CD4-positive, alpha-beta memory T cell (primary cell): ENCODE measurements at regions not wholly inside any gene's neighbourhood (a gene's known extent, or its start where the extent isn't known, plus 50 kb on each side); places are given as distances from the start of the nearest gene placed in this dataset.
A peak's percentile ranks its signal among the peaks of the same experiment; 100 is the strongest.
"Not testable (repeated sequence)": the region's sequence is repeated elsewhere in the genome, so short reads cannot be mapped to it uniquely, and the experiment has no call there.

ENCODE experiments used
- CTCF ChIA-PET: fragments of 350-600 bp; sonication (Branson Sonifier 250); formaldehyde crosslinking; loops from one replicate; lab custom pipeline; 2021; ENCODE audit warnings: inconsistent platforms; ENCODE audit not compliant: partially characterized antibody; lab: Charles Lee
- POLR2A ChIA-PET: fragments of 350-600 bp; sonication (Branson Sonifier 250); formaldehyde crosslinking; loops from one replicate; lab custom pipeline; 2021; ENCODE audit not compliant: partially characterized antibody; lab: Charles Lee
- DNase-seq, 5 donors: peaks; one replicate each; pipeline versions ENCODE4 v3.0.0 to v3.0.0-alpha.2; 2020 to 2022; ENCODE audit warnings: mixed read lengths in 1 of 5
- H3K27ac ChIP-seq: one replicate; pipeline ENCODE4 v1.7.0; 2013; ENCODE audit warnings: low read depth, low read length
- H3K27me3 ChIP-seq: 2 replicates; pipeline ENCODE4 v1.7.0; 2013; ENCODE audit warnings: mild to moderate bottlenecking, low read length, moderate library complexity; ENCODE audit not compliant: insufficient read depth
- H3K36me3 ChIP-seq: 2 replicates; pipeline ENCODE4 v1.7.0; 2013; ENCODE audit warnings: mild to moderate bottlenecking, low read length, moderate library complexity; ENCODE audit not compliant: insufficient read depth
- H3K4me1 ChIP-seq: 2 replicates; pipeline ENCODE4 v1.7.0; 2013; ENCODE audit warnings: mild to moderate bottlenecking, low read length, moderate library complexity; ENCODE audit not compliant: insufficient read depth
- H3K4me3 ChIP-seq, 2 donors: one replicate each; pipeline ENCODE4 v1.7.0; 2013; ENCODE audit warnings: low read length in 2 of 2, mild to moderate bottlenecking in 1 of 2
- H3K9me3 ChIP-seq, 2 donors: one replicate each; pipeline ENCODE4 v1.7.0; 2013; ENCODE audit warnings: low read length in 2 of 2, control low read depth in 1 of 2; ENCODE audit not compliant: control insufficient read depth in 1 of 2
- H3K27ac Mint-ChIP-seq, 7 donors: one replicate each; pipeline ENCODE4 v1.8.0; 2020 to 2021; ENCODE audit warnings: mixed read lengths in 7 of 7, mild to moderate bottlenecking in 6 of 7, inconsistent platforms in 3 of 7, moderate library complexity in 3 of 7
- H3K27me3 Mint-ChIP-seq, 2 donors: one replicate each; pipeline ENCODE4 v1.8.0; 2020 to 2021; ENCODE audit warnings: mixed read lengths in 2 of 2
- H3K36me3 Mint-ChIP-seq, 2 donors: one replicate each; pipeline ENCODE4 v1.8.0; 2020 to 2021; ENCODE audit warnings: mixed read lengths in 2 of 2, inconsistent platforms in 1 of 2, mild to moderate bottlenecking in 1 of 2
- H3K4me1 Mint-ChIP-seq, 4 donors: one replicate each; pipeline ENCODE4 v1.8.0; 2020 to 2021; ENCODE audit warnings: mixed read lengths in 4 of 4, mild to moderate bottlenecking in 1 of 4
- H3K4me3 Mint-ChIP-seq, 8 donors: one replicate each; pipeline ENCODE4 v1.8.0; 2020 to 2021; ENCODE audit warnings: mixed read lengths in 8 of 8, mild to moderate bottlenecking in 7 of 8, moderate library complexity in 6 of 8, inconsistent platforms in 3 of 8
- H3K9me3 Mint-ChIP-seq, 8 donors: one replicate each; pipeline ENCODE4 v1.8.0; 2020 to 2021; ENCODE audit warnings: mixed read lengths in 8 of 8, mild to moderate bottlenecking in 5 of 8, inconsistent platforms in 3 of 8, moderate library complexity in 1 of 8
- intact Hi-C: fragments of 100-400 bp; cut with micrococcal nuclease; formaldehyde crosslinking; loops from one replicate; pipeline ENCODE4 v1.15.1; 2023

DNA sequence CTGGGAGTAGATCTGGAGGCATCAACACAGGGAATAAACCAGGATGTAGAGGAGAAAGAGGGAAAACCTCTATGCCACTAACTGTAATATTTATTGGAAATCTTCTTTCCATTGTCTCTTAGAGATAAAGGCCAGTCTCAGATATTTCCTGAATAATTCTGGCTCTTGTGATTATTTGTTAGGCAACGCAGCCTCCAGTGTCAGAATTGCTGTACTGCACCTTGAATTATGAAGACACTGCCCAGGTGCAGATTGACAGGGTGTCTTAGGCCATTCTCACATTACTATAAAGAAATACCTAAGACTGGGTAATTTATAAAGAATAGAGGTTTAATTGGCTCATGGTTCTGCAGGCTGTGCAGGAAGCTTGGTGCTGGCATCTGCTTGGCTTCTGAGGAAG lies 100.7 kb upstream of the ZDHHC15 start:
- Histone ChIP-seq H3K9me3 (no peaks in the 10 kb centered on the region), H3K36me3 (no peaks in the 10 kb centered on the region), H3K27me3 (no peaks in the 10 kb centered on the region), H3K27ac (no peak overlapping the region), H3K4me1 (no peaks in the 10 kb centered on the region), H3K4me3 (no peak overlapping the region)
- no peaks in the 10 kb centered on the region for H3K36me3 Mint-ChIP-seq
- no peaks in the 10 kb centered on the region for H3K27me3 Mint-ChIP-seq
- no peak overlapping the region for H3K4me3 Mint-ChIP-seq
- intact Hi-C loops: no loop called here
- peaks cover 0 to 5% (median 0%) of the 10 kb centered on the region in 8 donors for H3K9me3 Mint-ChIP-seq
- H3K27ac Mint-ChIP-seq: no peak overlapping the region
- H3K4me1 Mint-ChIP-seq: no peaks in the 10 kb centered on the region
- CTCF ChIA-PET: no interaction called here
- POLR2A ChIA-PET: no interaction called here
- no peak for DNase-seq

- no peak for DNase-seq
- Histone ChIP-seq H3K9me3 (no peaks in the 10 kb centered on the region), H3K27ac (no peak overlapping the region), H3K36me3 (no peaks in the 10 kb centered on the region), H3K4me1 (no peaks in the 10 kb centered on the region), H3K27me3 (no peaks in the 10 kb centered on the region), H3K4me3 (no peak overlapping the region)
- Mint-ChIP-seq H3K4me3 (no peak overlapping the region), H3K27me3 (no peaks in the 10 kb centered on the region), H3K4me1 (no peaks in the 10 kb centered on the region), H3K9me3 (peaks cover 0 to 4% (median 1%) of the 10 kb centered on the region in 8 donors), H3K36me3 (peaks cover 4% of the 10 kb centered on the region in 2 donors), H3K27ac (no peak overlapping the region)
- ChIA-PET CTCF (no interaction called here), POLR2A (no interaction called here)
- intact Hi-C loops: loop anchor here (10.0 kb wide), 2 partner anchors 645 to 685 kb away; partner anchors contain the start of gene NEXMIF
Measured at GRCh38 chrX:75609406-75609805, 86.6 kb upstream of the ZDHHC15 start.

DNA sequence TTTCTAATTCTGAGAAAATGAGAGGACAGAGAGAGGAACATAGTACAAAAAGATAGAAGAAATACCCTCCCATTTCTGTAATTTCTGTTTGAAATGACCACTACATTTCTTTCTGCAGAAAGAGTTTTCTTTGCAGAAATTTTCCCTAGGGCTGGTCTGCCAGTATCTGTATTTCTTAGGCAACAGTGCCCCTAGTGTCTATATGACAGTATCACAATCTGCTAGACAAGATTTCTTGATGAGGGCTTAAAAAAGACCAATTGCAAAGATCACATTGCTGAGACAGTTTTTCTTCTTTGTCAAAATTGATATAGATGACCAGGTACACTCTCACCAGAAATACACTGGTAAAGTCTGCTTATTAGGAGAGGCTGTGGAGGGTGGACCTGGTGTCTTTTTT lies 81.0 kb upstream of the ZDHHC15 start:
- H3K9me3 Mint-ChIP-seq: no peaks in the 10 kb centered on the region
- Histone ChIP-seq H3K4me3 (no peak overlapping the region), H3K27ac (no peak overlapping the region), H3K27me3 (no peaks in the 10 kb centered on the region), H3K4me1 (no peaks in the 10 kb centered on the region), H3K9me3 (no peaks in the 10 kb centered on the region), H3K36me3 (no peaks in the 10 kb centered on the region)
- intact Hi-C loops: loop anchor here (2.0 to 10.0 kb wide), 4 partner anchors 651 to 1221 kb away; partner anchors contain the start of gene NEXMIF
- ChIA-PET POLR2A (no interaction called here), CTCF (no interaction called here)
- H3K4me1 Mint-ChIP-seq: no peaks in the 10 kb centered on the region
- no peak overlapping the region for H3K4me3 Mint-ChIP-seq
- no peaks in the 10 kb centered on the region for H3K36me3 Mint-ChIP-seq
- DNase-seq: peak in 4 of 5 donors; percentile 26 to 35 (median 30)
- peaks cover 0 to 2% of the 10 kb centered on the region in 2 donors for H3K27me3 Mint-ChIP-seq
- H3K27ac Mint-ChIP-seq: no peak overlapping the region

DNA sequence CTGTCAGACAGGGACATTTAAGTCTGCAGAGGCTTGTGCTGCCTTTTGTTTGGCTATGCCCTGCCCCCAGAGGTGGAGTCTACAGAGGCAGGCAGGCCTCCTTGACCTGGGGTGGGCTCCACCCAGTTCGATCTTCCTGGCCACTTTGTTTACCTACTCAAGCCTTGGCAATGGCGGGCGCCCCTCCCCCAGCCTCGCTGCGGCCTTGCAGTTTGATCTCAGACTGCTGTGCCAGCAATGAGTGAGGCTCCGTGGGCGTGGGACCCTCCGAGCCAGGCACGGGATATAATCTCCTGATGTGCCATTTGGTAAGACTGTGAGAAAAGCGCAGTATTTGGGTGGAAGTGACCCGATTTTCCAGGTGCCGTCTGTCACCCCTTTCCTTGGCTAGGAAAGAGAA lies 79.2 kb upstream of the ZDHHC15 start:
- H3K27ac ChIP-seq, H3K4me3 Mint-ChIP-seq, H3K27ac Mint-ChIP-seq, POLR2A ChIA-PET, H3K27me3 Mint-ChIP-seq, H3K36me3 ChIP-seq, CTCF ChIA-PET, H3K4me3 ChIP-seq, H3K27me3 ChIP-seq, H3K4me1 Mint-ChIP-seq, H3K9me3 ChIP-seq, H3K9me3 Mint-ChIP-seq, H3K36me3 Mint-ChIP-seq, DNase-seq, H3K4me1 ChIP-seq: not testable (repeated sequence)
- intact Hi-C loops: loop anchor here (5.0 to 10.0 kb wide), 3 partner anchors 653 to 1050 kb away; partner anchors contain the start of gene NEXMIF

DNA sequence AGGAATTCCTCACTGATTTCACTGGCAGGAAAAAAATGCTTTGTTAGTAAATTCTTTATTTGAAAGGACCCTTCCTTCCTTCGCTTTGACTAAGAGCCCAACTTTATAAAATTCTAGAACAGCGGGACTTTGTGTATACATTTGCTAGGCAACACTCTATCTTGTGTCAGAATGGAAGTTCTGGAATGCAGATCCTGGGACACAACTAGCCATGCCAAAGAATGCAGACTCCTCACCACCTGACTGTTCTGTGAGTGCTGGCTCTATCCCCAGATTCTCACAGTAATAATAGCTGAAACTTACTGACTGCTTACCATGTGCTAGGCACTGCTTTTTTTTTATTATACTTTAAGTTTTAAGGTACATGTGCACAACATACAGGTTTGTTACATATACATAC lies 73.3 kb upstream of the ZDHHC15 start:
- ChIA-PET POLR2A (no interaction called here), CTCF (no interaction called here)
- Histone ChIP-seq H3K9me3 (no peaks in the 10 kb centered on the region), H3K36me3 (no peaks in the 10 kb centered on the region), H3K27ac (no peak overlapping the region), H3K4me3 (no peak overlapping the region), H3K27me3 (no peaks in the 10 kb centered on the region), H3K4me1 (no peaks in the 10 kb centered on the region)
- Mint-ChIP-seq H3K27ac (no peak overlapping the region), H3K4me3 (no peak overlapping the region), H3K27me3 (peaks cover 0 to 2% of the 10 kb centered on the region in 2 donors), H3K36me3 (no peaks in the 10 kb centered on the region), H3K9me3 (peaks cover 0 to 8% (median 2%) of the 10 kb centered on the region in 8 donors), H3K4me1 (no peaks in the 10 kb centered on the region)
- no peak for DNase-seq
- intact Hi-C loops: no loop called here

- H3K4me1 Mint-ChIP-seq, H3K27me3 Mint-ChIP-seq, POLR2A ChIA-PET, H3K9me3 ChIP-seq, H3K4me1 ChIP-seq, H3K27ac ChIP-seq, DNase-seq, intact Hi-C loops, H3K4me3 ChIP-seq, H3K36me3 ChIP-seq, H3K36me3 Mint-ChIP-seq, H3K27me3 ChIP-seq, H3K27ac Mint-ChIP-seq, CTCF ChIA-PET, H3K4me3 Mint-ChIP-seq: not testable (repeated sequence)
- peaks cover 0 to 17% (median 4%) of the 10 kb centered on the region in 8 donors for H3K9me3 Mint-ChIP-seq
Measured at GRCh38 chrX:75593186-75593585, 70.3 kb upstream of the ZDHHC15 start.

GRCh38 chrX:75582511-75582910 lies 59.7 kb upstream of the ZDHHC15 start:
- H3K4me1 ChIP-seq: no peaks in the 10 kb centered on the region
- no peaks in the 10 kb centered on the region for H3K27me3 ChIP-seq
- POLR2A ChIA-PET: no interaction called here
- intact Hi-C loops: no loop called here
- DNase-seq: no peak
- Mint-ChIP-seq H3K4me1 (no peaks in the 10 kb centered on the region), H3K36me3 (peaks cover 0 to 4% of the 10 kb centered on the region in 2 donors), H3K27ac (no peak overlapping the region), H3K4me3 (no peak overlapping the region), H3K27me3 (no peaks in the 10 kb centered on the region), H3K9me3 (peaks cover 0 to 6% (median 0%) of the 10 kb centered on the region in 8 donors)
- no peaks in the 10 kb centered on the region for H3K36me3 ChIP-seq
- no peaks in the 10 kb centered on the region for H3K9me3 ChIP-seq
- CTCF ChIA-PET: no interaction called here
- H3K27ac ChIP-seq: no peak overlapping the region
- no peak overlapping the region for H3K4me3 ChIP-seq
